ENCODE measurements at regions not wholly inside any gene's neighbourhood (a gene's known extent, or its start where the extent isn't known, plus 50 kb on each side); places are given as distances from the start of the nearest gene placed in this dataset.
"Not testable (repeated sequence)": the region's sequence is repeated elsewhere in the genome, so short reads cannot be mapped to it uniquely, and the experiment has no call there.

GRCh38 chr6:84953111-84953755, 188.8 kb upstream of the TBX18 start (continued):
- no peak for TF ChIP-seq ZNF148 (tag by site-specific recombination; IDR thresholded peaks at IDR 0.05; ENCODE audit: borderline replicate concordance)
- no peak for TF ChIP-seq ZBTB21 (tag by site-specific recombination; IDR thresholded peaks at IDR 0.05)
- TF ChIP-seq ZEB2 (tag by site-specific recombination; IDR thresholded peaks at IDR 0.05): no peak
- no peak for TF ChIP-seq ZNF341 (tag by site-specific recombination; IDR thresholded peaks at IDR 0.05; ENCODE audit: low read depth)
- no peak for TF ChIP-seq ZNF112 (tag by site-specific recombination; IDR thresholded peaks at IDR 0.05)
- TF ChIP-seq ZNF391 (tag by site-specific recombination; IDR thresholded peaks at IDR 0.05; ENCODE audit: borderline replicate concordance, low read depth): no peak

GRCh38 chr6:84944926-84945325, 180.5 kb upstream of the TBX18 start:
- CTCF ChIA-PET; H3K4me3 ChIP-seq (ENCODE audit: low read depth, low read length); H3K36me3 ChIP-seq (ENCODE audit: control insufficient read depth in 2 of 2, insufficient read depth in 1 of 2, low read length in 2 of 2); H3K4me1 ChIP-seq (ENCODE audit: control insufficient read depth, insufficient read depth, low read length); H3K9me3 ChIP-seq (ENCODE audit: control insufficient read depth, insufficient read depth, low read depth, low read length); H3K27ac ChIP-seq (ENCODE audit: extremely low read depth, low read depth, low read length); POLR2A ChIA-PET: not testable (repeated sequence)

GRCh38 chr6:84943905-84944304, 179.5 kb upstream of the TBX18 start:
- Histone ChIP-seq H3K27ac (ENCODE audit: extremely low read depth, low read depth, low read length) (no peak overlapping the region), H3K9me3 (ENCODE audit: control insufficient read depth, insufficient read depth, low read depth, low read length) (no peaks in the 10 kb centered on the region), H3K4me3 (ENCODE audit: low read depth, low read length) (no peak overlapping the region), H3K4me1 (ENCODE audit: control insufficient read depth, insufficient read depth, low read length) (no peaks in the 10 kb centered on the region), H3K36me3 (ENCODE audit: control insufficient read depth in 2 of 2, insufficient read depth in 1 of 2, low read length in 2 of 2) (no peaks in the 10 kb centered on the region)
- TF ChIP-seq ZNF670 (tag by site-specific recombination; IDR thresholded peaks at IDR 0.05; ENCODE audit: low read depth) (no peak), ZNF561 (tag by site-specific recombination; IDR thresholded peaks at IDR 0.05; ENCODE audit: borderline replicate concordance) (no peak)
- POLR2A ChIA-PET: no interaction called here
- CTCF ChIA-PET: interaction anchor here (1.2 kb wide), 1 partner anchor 214 kb away, joined by 4 read pairs; no protein-coding TSS in a partner anchor

- H3K4me3 ChIP-seq (ENCODE audit: low read depth, low read length); H3K27ac ChIP-seq (ENCODE audit: extremely low read depth, low read depth, low read length); H3K9me3 ChIP-seq (ENCODE audit: control insufficient read depth, insufficient read depth, low read depth, low read length); POLR2A ChIA-PET; H3K36me3 ChIP-seq (ENCODE audit: control insufficient read depth in 2 of 2, insufficient read depth in 1 of 2, low read length in 2 of 2); CTCF ChIA-PET; H3K4me1 ChIP-seq (ENCODE audit: control insufficient read depth, insufficient read depth, low read length): not testable (repeated sequence)
- TF ChIP-seq ZNF280D (tag by site-specific recombination; IDR thresholded peaks at IDR 0.05): 0 out of 2 replicates have a peak, but pooled peaks have one; percentile 76
- 0 out of 2 replicates have a peak, but pooled peaks have one; percentile 33 for TF ChIP-seq ZNF580 (tag by site-specific recombination; IDR thresholded peaks at IDR 0.05)
- peak; percentile 82 for TF ChIP-seq ZNF146 (tag by site-specific recombination; IDR thresholded peaks at IDR 0.05)
Observed at GRCh38 chr6:84941609-84942008, 177.2 kb upstream of the TBX18 start.
